Breast epithelium (tissue), 4 donors: ENCODE measurements at regions not wholly inside any gene's neighbourhood (a gene's known extent, or its start where the extent isn't known, plus 50 kb on each side); places are given as distances from the start of the nearest gene placed in this dataset.

Experiments
- DNase-seq, 2 donors: peaks; one replicate each; pipeline ENCODE4 v3.0.0-alpha.2; 2019; ENCODE audit warnings: low spot score in 2 of 2
- H3K27ac ChIP-seq, 2 donors: fragments of 200-600 bp; sonication (generic) in 1 of 2; one replicate each; pipeline ENCODE4 v1.5.1; 2016 to 2019; ENCODE audit warnings: mild to moderate bottlenecking in 1 of 2
- H3K27me3 ChIP-seq, 2 donors: fragments of 200-600 bp; sonication (generic) in 1 of 2; one replicate each; pipeline versions ENCODE4 v1.5.1 to v1.6.0; 2017 to 2019; ENCODE audit warnings: control low read depth in 1 of 2, mild to moderate bottlenecking in 1 of 2
- H3K36me3 ChIP-seq: fragments of 200-600 bp; one replicate; pipeline ENCODE4 v1.5.1; 2019
- H3K4me1 ChIP-seq, 2 donors: fragments of 200-600 bp; sonication (generic); one replicate each; pipeline ENCODE4 v1.5.1; 2016 to 2019; ENCODE audit warnings: control low read depth in 1 of 2
- H3K4me3 ChIP-seq, 3 donors: fragments of 200-600 bp; sonication (generic); 1 replicate in 2 of 3; 2 replicates in 1 of 3; pipeline ENCODE4 v1.5.1; 2016 to 2019; ENCODE audit warnings: mild to moderate bottlenecking in 3 of 3, moderate library complexity in 2 of 3
- H3K9me3 ChIP-seq, 2 donors: fragments of 200-600 bp; sonication (generic) in 1 of 2; one replicate each; pipeline ENCODE4 v1.5.1; 2016 to 2019; ENCODE audit warnings: control low read depth in 1 of 2
- POLR2A ChIP-seq: fragments of 450-650 bp; IDR thresholded peaks from one replicate; pipeline ENCODE4 v1.6.1; 2016; ENCODE audit warnings: antibody characterized with exemption, mild to moderate bottlenecking, moderate library complexity
- POLR2AphosphoS5 ChIP-seq, 3 donors: sonication (generic); formaldehyde crosslinking; IDR thresholded peaks; one replicate each; pipeline ENCODE4 v1.6.1; 2017; ENCODE audit warnings: antibody characterized with exemption in 3 of 3
- intact Hi-C: fragments of 100-400 bp; cut with DNase I; formaldehyde crosslinking; loops from one replicate; pipeline ENCODE4 v1.15.1; 2023; ENCODE audit warnings: low total_unique reads
- TF ChIP-seq, protein P1 (sequence below), 3 donors: fragments of 450-650 bp; IDR thresholded peaks; one replicate each; pipeline ENCODE4 v1.5.1; 2016 to 2017; ENCODE audit warnings: antibody characterized with exemption in 3 of 3, mild to moderate bottlenecking in 3 of 3, moderate library complexity in 3 of 3

DNA sequence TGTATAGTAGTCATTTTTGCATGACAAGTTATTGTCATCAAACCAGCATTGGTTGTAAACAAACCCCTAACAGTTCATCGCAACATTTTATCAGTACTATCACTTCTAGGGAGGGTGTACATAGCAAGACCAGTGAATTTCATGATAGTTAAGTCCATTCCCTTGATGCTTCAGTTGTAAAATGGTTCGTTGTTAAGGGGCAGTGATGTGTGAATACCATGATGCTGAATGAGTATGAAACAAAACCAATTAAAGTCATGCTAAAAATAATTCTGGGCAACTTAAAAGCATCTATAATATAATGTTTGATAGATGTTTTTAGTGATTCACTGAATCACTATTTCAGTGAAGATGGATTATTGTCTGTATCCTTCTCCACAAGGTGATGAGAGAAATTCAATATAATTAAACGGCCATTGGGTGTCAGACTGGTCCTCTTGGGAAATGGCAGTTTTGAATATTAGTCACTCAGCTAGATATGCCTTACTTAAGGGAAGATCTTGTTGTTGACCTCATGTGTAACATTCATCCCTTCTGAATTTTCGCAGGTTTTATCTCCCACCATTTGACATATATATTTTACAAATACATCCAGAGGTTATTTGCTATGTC, 742.2 kb upstream of the TMPRSS15 start:
- no peaks in the 10 kb centered on the region for H3K27me3 ChIP-seq
- no peak overlapping the region for H3K27ac ChIP-seq
- TF ChIP-seq, protein P1, sequence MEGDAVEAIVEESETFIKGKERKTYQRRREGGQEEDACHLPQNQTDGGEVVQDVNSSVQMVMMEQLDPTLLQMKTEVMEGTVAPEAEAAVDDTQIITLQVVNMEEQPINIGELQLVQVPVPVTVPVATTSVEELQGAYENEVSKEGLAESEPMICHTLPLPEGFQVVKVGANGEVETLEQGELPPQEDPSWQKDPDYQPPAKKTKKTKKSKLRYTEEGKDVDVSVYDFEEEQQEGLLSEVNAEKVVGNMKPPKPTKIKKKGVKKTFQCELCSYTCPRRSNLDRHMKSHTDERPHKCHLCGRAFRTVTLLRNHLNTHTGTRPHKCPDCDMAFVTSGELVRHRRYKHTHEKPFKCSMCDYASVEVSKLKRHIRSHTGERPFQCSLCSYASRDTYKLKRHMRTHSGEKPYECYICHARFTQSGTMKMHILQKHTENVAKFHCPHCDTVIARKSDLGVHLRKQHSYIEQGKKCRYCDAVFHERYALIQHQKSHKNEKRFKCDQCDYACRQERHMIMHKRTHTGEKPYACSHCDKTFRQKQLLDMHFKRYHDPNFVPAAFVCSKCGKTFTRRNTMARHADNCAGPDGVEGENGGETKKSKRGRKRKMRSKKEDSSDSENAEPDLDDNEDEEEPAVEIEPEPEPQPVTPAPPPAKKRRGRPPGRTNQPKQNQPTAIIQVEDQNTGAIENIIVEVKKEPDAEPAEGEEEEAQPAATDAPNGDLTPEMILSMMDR (IDR thresholded peaks at IDR 0.05) = no peak
- no peak for TF ChIP-seq POLR2A
- TF ChIP-seq POLR2AphosphoS5 (IDR thresholded peaks at IDR 0.05) = no peak
- DNase-seq = no peak
- H3K9me3 ChIP-seq = peaks cover 0 to 2% of the 10 kb centered on the region in 2 donors
- no peaks in the 10 kb centered on the region for H3K4me1 ChIP-seq
- intact Hi-C loops = no loop called here
- H3K36me3 ChIP-seq = no peaks in the 10 kb centered on the region
- H3K4me3 ChIP-seq = no peak overlapping the region

- Histone ChIP-seq H3K27ac (no peak overlapping the region), H3K4me1 (no peaks in the 10 kb centered on the region), H3K27me3 (no peaks in the 10 kb centered on the region), H3K9me3 (no peaks in the 10 kb centered on the region), H3K4me3 (no peak overlapping the region), H3K36me3 (no peaks in the 10 kb centered on the region)
- TF ChIP-seq POLR2AphosphoS5 (IDR thresholded peaks at IDR 0.05) = no peak
- TF ChIP-seq POLR2A = no peak
- TF ChIP-seq, protein P1 (IDR thresholded peaks at IDR 0.05) = no peak
- DNase-seq = no peak
- intact Hi-C loops = no loop called here
Measured at GRCh38 chr21:19148056-19148455, 744.5 kb upstream of the TMPRSS15 start.

- no peak for DNase-seq
- TF ChIP-seq POLR2A = no peak
- TF ChIP-seq, protein P1 (IDR thresholded peaks at IDR 0.05) = no peak
- no peak for TF ChIP-seq POLR2AphosphoS5 (IDR thresholded peaks at IDR 0.05)
- intact Hi-C loops = no loop called here
- H3K9me3 ChIP-seq = no peaks in the 10 kb centered on the region
- no peak overlapping the region for H3K4me3 ChIP-seq
- H3K36me3 ChIP-seq = no peaks in the 10 kb centered on the region
- H3K27me3 ChIP-seq = no peaks in the 10 kb centered on the region
- no peak overlapping the region for H3K27ac ChIP-seq
- no peaks in the 10 kb centered on the region for H3K4me1 ChIP-seq
Measured at GRCh38 chr21:19171585-19171984, 768.0 kb upstream of the TMPRSS15 start.

DNA sequence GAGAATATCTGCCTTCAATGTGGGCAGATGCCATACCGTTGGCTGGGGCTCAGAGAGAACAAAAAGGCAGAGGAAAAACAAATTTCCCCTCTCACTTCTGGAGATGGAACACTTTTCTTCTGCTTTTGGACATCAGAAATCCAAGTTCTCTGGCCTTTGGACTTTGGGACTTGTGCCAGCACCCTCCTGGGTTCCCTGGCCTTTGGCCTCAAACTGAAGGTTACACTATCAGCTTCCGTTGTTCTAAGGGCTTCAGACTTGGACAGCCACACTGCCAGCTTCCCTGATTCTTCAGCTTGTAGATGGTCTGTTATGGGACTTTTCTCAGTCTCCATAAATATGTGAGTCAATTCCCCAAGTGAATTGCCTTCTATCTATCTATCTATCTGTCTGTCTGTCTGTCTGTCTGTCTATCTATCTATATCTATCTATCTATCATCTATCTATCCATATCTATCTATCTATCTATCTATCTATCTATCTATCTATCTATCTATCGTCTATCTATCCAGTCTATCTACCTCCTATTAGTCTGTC, 778.1 kb upstream of the TMPRSS15 start:
- Histone ChIP-seq H3K9me3 (no peaks in the 10 kb centered on the region), H3K4me1 (no peaks in the 10 kb centered on the region), H3K27ac (no peak overlapping the region), H3K4me3 (no peak overlapping the region), H3K27me3 (no peaks in the 10 kb centered on the region), H3K36me3 (no peaks in the 10 kb centered on the region)
- no peak for TF ChIP-seq POLR2A
- TF ChIP-seq POLR2AphosphoS5 (IDR thresholded peaks at IDR 0.05) = no peak
- TF ChIP-seq, protein P1 (IDR thresholded peaks at IDR 0.05) = no peak
- DNase-seq = no peak
- intact Hi-C loops = no loop called here

- Histone ChIP-seq H3K27me3 (no peaks in the 10 kb centered on the region), H3K9me3 (no peaks in the 10 kb centered on the region), H3K27ac (no peak overlapping the region), H3K36me3 (no peaks in the 10 kb centered on the region), H3K4me1 (no peaks in the 10 kb centered on the region), H3K4me3 (no peak overlapping the region)
- TF ChIP-seq POLR2A (no peak), POLR2AphosphoS5 (IDR thresholded peaks at IDR 0.05) (no peak)
- TF ChIP-seq, protein P1 (IDR thresholded peaks at IDR 0.05) = no peak
- intact Hi-C loops = no loop called here
- DNase-seq = no peak
Measured at GRCh38 chr21:19197950-19198349, 794.4 kb upstream of the TMPRSS15 start.
